Lower lobe of right lung (tissue), 2 donors: ENCODE measurements at regions not wholly inside any gene's neighbourhood (a gene's known extent, or its start where the extent isn't known, plus 50 kb on each side); places are given as distances from the start of the nearest gene placed in this dataset.

Source experiments
- ATAC-seq, 2 donors: fragments of 200-7000 bp; cut with Tn5 transposase; one replicate each; pipeline ENCODE4 v1.9.1; 2020 to 2022; ENCODE audit warnings: mild to moderate bottlenecking in 2 of 2, moderate library complexity in 2 of 2
- DNase-seq: peaks from one replicate; pipeline ENCODE4 v3.0.0-alpha.2; 2020
- H3K27ac ChIP-seq: fragments of 200-600 bp; one replicate; pipeline ENCODE4 v1.8.0; 2022
- H3K27me3 ChIP-seq: fragments of 200-600 bp; one replicate; pipeline ENCODE4 v1.8.0; 2022; ENCODE audit warnings: low read depth
- H3K36me3 ChIP-seq: fragments of 200-600 bp; one replicate; pipeline ENCODE4 v1.8.0; 2022; ENCODE audit warnings: mild to moderate bottlenecking
- H3K4me1 ChIP-seq: fragments of 200-600 bp; one replicate; pipeline ENCODE4 v1.8.0; 2022
- H3K4me3 ChIP-seq: fragments of 200-600 bp; one replicate; pipeline ENCODE4 v1.8.0; 2022; ENCODE audit warnings: mild to moderate bottlenecking
- H3K9me3 ChIP-seq: fragments of 200-600 bp; one replicate; pipeline ENCODE4 v1.8.0; 2022
- CTCF ChIP-seq: fragments of 200-600 bp; IDR thresholded peaks from one replicate; pipeline ENCODE4 v1.8.0; 2022; ENCODE audit warnings: antibody characterized with exemption, mild to moderate bottlenecking
- intact Hi-C: fragments of 100-400 bp; cut with DNase I; formaldehyde crosslinking; loops from one replicate; pipeline ENCODE4 v1.11.0; 2022
- donor health status: DM: no; HTN: yes; CAD: no; lungs with severe emphysema.

- TF ChIP-seq CTCF, result no peak
- no peaks in the 10 kb centered on the region for H3K36me3 ChIP-seq
- intact Hi-C loops, result no loop called here
- no peaks in the 10 kb centered on the region for H3K9me3 ChIP-seq
- H3K4me1 ChIP-seq, result no peaks in the 10 kb centered on the region
- no peak overlapping the region for H3K27ac ChIP-seq
- no peaks in the 10 kb centered on the region for H3K27me3 ChIP-seq
- ATAC-seq (no peak), DNase-seq (no peak)
- H3K4me3 ChIP-seq, result no peak overlapping the region
Observed at GRCh38 chr5:10898514-10898913, 137.5 kb upstream of the DAP start.

GRCh38 chr5:10896016-10896415 lies 135.0 kb upstream of the DAP start:
- Histone ChIP-seq H3K27me3 (no peaks in the 10 kb centered on the region), H3K27ac (no peak overlapping the region), H3K9me3 (peaks cover 3% of the 10 kb centered on the region), H3K36me3 (no peaks in the 10 kb centered on the region), H3K4me1 (no peaks in the 10 kb centered on the region), H3K4me3 (no peak overlapping the region)
- DNase-seq (no peak), ATAC-seq (no peak)
- TF ChIP-seq CTCF, result no peak
- intact Hi-C loops, result no loop called here

DNA sequence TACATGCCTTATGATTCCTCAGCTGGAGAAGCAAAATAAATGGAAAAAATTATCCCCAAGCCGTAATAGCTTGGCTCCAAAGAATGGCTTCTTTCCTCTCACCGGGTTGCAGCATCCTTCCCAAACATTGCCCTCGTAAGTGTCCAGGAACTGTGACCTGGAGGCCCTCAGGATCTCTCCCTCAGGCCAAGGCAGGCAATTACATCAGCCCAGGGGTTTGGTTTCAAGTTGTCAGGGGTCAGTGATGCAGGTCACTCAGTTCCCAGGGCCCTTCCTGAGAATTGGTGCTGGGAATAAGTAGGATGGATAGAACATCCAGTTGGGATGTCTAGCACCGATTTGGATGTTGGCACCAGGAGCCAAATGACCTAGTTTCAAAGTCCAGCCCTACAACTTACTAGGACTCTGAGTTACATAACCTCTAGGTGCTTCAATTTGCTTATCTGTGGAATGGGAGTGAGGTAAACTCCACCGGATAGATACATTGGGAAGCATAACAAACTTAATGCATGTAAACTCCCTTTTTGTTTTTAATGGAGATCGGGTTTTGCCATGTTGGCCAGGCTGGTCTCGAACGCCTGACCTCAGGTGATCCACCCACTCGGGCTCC lies 133.5 kb upstream of the DAP start:
- H3K27me3 ChIP-seq, result no peaks in the 10 kb centered on the region
- DNase-seq, result no peak
- H3K27ac ChIP-seq, result no peak overlapping the region
- intact Hi-C loops, result no loop called here
- no peak overlapping the region for H3K4me3 ChIP-seq
- no peak for ATAC-seq
- TF ChIP-seq CTCF, result no peak
- H3K9me3 ChIP-seq, result peaks cover 4% of the 10 kb centered on the region
- no peaks in the 10 kb centered on the region for H3K36me3 ChIP-seq
- no peaks in the 10 kb centered on the region for H3K4me1 ChIP-seq

- no peak for DNase-seq
- intact Hi-C loops, result no loop called here
- ATAC-seq, result no peak
- H3K9me3 ChIP-seq, result peaks cover 4% of the 10 kb centered on the region
- no peak overlapping the region for H3K4me3 ChIP-seq
- H3K4me1 ChIP-seq, result no peaks in the 10 kb centered on the region
- no peak for TF ChIP-seq CTCF
- no peak overlapping the region for H3K27ac ChIP-seq
- no peaks in the 10 kb centered on the region for H3K36me3 ChIP-seq
- no peaks in the 10 kb centered on the region for H3K27me3 ChIP-seq
Observed at GRCh38 chr5:10892911-10893215, 131.8 kb upstream of the DAP start.

GRCh38 chr5:10892147-10892910 lies 131.3 kb upstream of the DAP start:
- intact Hi-C loops, result no loop called here
- ATAC-seq, result no peak

More at GRCh38 chr5:10892147-10892910, 131.3 kb upstream of the DAP start:
- Histone ChIP-seq H3K27ac (no peak overlapping the region), H3K4me1 (no peaks in the 10 kb centered on the region), H3K36me3 (no peaks in the 10 kb centered on the region), H3K27me3 (no peaks in the 10 kb centered on the region), H3K4me3 (no peak overlapping the region), H3K9me3 (peaks cover 4% of the 10 kb centered on the region)
- DNase-seq, result no peak
- TF ChIP-seq CTCF, result no peak
